ENCODE measurements at regions not wholly inside any gene's neighbourhood (a gene's known extent, or its start where the extent isn't known, plus 50 kb on each side); places are given as distances from the start of the nearest gene placed in this dataset.

GRCh38 chr21:45338311-45339017 is 50.8 kb upstream of the POFUT2 start:
- no peaks in the 10 kb centered on the region for H3K9me3 ChIP-seq
- no peaks in the 10 kb centered on the region for H3K36me3 ChIP-seq
- peaks cover 5 to 43% (median 24%) of the 10 kb centered on the region in 3 donors for H3K4me1 ChIP-seq
- intact Hi-C loops (cut with DNase I): no loop called here
- no peak for DNase-seq
- TF ChIP-seq POLR2A (IDR thresholded peaks at IDR 0.05): no peak
- TF ChIP-seq, protein P1, sequence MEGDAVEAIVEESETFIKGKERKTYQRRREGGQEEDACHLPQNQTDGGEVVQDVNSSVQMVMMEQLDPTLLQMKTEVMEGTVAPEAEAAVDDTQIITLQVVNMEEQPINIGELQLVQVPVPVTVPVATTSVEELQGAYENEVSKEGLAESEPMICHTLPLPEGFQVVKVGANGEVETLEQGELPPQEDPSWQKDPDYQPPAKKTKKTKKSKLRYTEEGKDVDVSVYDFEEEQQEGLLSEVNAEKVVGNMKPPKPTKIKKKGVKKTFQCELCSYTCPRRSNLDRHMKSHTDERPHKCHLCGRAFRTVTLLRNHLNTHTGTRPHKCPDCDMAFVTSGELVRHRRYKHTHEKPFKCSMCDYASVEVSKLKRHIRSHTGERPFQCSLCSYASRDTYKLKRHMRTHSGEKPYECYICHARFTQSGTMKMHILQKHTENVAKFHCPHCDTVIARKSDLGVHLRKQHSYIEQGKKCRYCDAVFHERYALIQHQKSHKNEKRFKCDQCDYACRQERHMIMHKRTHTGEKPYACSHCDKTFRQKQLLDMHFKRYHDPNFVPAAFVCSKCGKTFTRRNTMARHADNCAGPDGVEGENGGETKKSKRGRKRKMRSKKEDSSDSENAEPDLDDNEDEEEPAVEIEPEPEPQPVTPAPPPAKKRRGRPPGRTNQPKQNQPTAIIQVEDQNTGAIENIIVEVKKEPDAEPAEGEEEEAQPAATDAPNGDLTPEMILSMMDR (IDR thresholded peaks at IDR 0.05): no peak
- H3K27me3 ChIP-seq: peaks cover 0 to 38% (median 0%) of the 10 kb centered on the region in 4 donors
- H3K27ac ChIP-seq: no peak overlapping the region
- WGBS, 2 donors: 88 to 93% methylated on average over 13 of the region's 13 CpGs
- H3K4me3 ChIP-seq: no peak overlapping the region

DNA sequence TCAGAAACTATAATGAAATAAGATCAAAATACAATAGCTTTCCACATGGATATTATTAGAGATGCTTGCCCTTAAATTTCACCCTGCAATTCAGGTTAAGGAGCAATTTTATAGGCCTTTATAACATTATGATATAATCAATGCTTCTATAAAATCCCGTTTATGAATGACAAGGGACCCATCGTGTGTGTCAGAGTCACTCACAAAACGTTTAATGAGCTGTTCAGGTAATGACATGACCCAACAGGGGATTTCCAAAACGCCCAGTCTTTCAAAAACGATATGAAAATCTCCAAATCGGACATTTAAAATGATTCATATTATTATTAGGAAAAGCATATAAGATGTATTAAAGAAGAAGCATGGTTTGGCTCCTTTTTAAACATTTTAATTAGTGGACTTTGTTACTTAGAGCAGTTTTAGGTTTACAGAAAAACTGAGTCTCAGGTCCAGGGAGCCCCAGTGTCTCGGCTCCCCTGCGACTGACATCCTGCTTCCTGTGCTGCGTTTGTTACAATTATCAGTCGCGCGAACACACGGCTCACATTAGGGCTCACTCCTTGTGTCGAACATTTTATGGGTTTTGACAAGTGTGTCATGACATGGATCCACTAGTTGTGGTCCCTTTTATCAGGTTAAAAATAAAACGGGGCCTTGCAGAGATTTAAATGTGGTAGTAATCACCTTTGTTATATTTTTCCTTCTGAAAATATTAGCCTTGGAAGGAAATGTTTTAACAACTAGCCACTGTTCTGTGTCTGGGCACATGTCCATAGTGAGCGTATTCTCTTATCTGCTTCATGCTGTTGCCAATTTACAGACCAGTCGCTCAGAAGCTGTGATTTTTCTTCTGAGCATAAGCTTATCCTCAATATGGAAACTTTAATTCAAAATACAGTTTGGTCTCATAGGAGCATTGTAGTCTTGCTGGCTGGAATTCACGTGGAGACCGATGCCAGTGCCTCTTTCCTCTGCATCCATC is 52.0 kb upstream of the POFUT2 start:
- DNase-seq: no peak
- peaks cover 5 to 30% (median 12%) of the 10 kb centered on the region in 3 donors for H3K4me1 ChIP-seq
- intact Hi-C loops (cut with DNase I): no loop called here
- TF ChIP-seq, protein P1 (IDR thresholded peaks at IDR 0.05): no peak
- no peak for TF ChIP-seq POLR2A (IDR thresholded peaks at IDR 0.05)
- no peak overlapping the region for H3K27ac ChIP-seq
- H3K4me3 ChIP-seq: no peak overlapping the region
- no peaks in the 10 kb centered on the region for H3K36me3 ChIP-seq
- H3K9me3 ChIP-seq: no peaks in the 10 kb centered on the region
- H3K27me3 ChIP-seq: peaks cover 0 to 30% (median 0%) of the 10 kb centered on the region in 4 donors
- 55 to 57% methylated on average over 19 of the region's 19 CpGs for WGBS, 2 donors

- H3K4me1 ChIP-seq: peaks cover 5 to 28% (median 12%) of the 10 kb centered on the region in 3 donors
- no peak overlapping the region for H3K27ac ChIP-seq
- no peaks in the 10 kb centered on the region for H3K36me3 ChIP-seq
- no peak overlapping the region for H3K4me3 ChIP-seq
- DNase-seq: no peak
- H3K9me3 ChIP-seq: no peaks in the 10 kb centered on the region
- 79 to 80% methylated on average over 8 of the region's 8 CpGs for WGBS, 2 donors
- TF ChIP-seq POLR2A (IDR thresholded peaks at IDR 0.05): no peak
- TF ChIP-seq, protein P1 (IDR thresholded peaks at IDR 0.05): no peak
- intact Hi-C loops (cut with DNase I): no loop called here
- peaks cover 0 to 30% (median 0%) of the 10 kb centered on the region in 4 donors for H3K27me3 ChIP-seq
These were observed 52.8 kb upstream of the POFUT2 start for GRCh38 chr21:45340515-45340914.

- Histone ChIP-seq H3K9me3 (no peaks in the 10 kb centered on the region), H3K4me3 (no peak overlapping the region), H3K27me3 (peaks cover 0 to 24% (median 0%) of the 10 kb centered on the region in 4 donors), H3K36me3 (no peaks in the 10 kb centered on the region), H3K4me1 (peaks cover 5 to 23% (median 8%) of the 10 kb centered on the region in 3 donors), H3K27ac (no peak overlapping the region)
- TF ChIP-seq, protein P1 (IDR thresholded peaks at IDR 0.05): no peak
- no peak for TF ChIP-seq POLR2A (IDR thresholded peaks at IDR 0.05)
- no peak for DNase-seq
- intact Hi-C loops (cut with DNase I): no loop called here
- WGBS, 2 donors: 70 to 100% methylated on average over 1 to 2 of the region's 8 CpGs
These were observed 53.6 kb upstream of the POFUT2 start for GRCh38 chr21:45341261-45341660.

DNA sequence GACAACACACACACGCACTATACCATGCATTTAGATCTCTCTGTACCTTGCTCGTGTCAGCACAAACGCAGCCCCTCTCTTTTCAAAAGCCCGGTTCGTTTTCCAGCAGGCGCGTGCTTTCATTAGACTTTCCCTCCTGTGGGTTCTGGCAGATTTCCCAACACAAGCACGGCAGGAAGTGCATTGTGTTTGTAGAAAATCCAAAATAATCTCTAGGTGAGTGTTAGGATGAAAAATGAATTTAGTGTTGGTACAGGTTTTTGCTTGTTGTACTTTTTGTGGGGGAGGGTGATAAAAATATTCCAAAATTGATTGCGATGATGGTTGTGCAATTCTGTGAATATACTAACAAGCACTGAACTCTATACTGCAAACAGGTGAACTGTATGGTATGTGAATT is 54.1 kb upstream of the POFUT2 start:
- no peak for DNase-seq
- WGBS, 2 donors: 18 to 21% methylated on average over 9 of the region's 9 CpGs
- no peaks in the 10 kb centered on the region for H3K9me3 ChIP-seq
- TF ChIP-seq, protein P1 (IDR thresholded peaks at IDR 0.05): no peak
- TF ChIP-seq POLR2A (IDR thresholded peaks at IDR 0.05): no peak
- peaks cover 5 to 18% (median 8%) of the 10 kb centered on the region in 3 donors for H3K4me1 ChIP-seq
- intact Hi-C loops (cut with DNase I): no loop called here
- H3K27ac ChIP-seq: no peak overlapping the region
- no peaks in the 10 kb centered on the region for H3K36me3 ChIP-seq
- H3K4me3 ChIP-seq: no peak overlapping the region
- H3K27me3 ChIP-seq: peaks cover 0 to 19% (median 0%) of the 10 kb centered on the region in 4 donors
